ENCODE measurements at regions not wholly inside any gene's neighbourhood (a gene's known extent, or its start where the extent isn't known, plus 50 kb on each side); places are given as distances from the start of the nearest gene placed in this dataset.

DNA sequence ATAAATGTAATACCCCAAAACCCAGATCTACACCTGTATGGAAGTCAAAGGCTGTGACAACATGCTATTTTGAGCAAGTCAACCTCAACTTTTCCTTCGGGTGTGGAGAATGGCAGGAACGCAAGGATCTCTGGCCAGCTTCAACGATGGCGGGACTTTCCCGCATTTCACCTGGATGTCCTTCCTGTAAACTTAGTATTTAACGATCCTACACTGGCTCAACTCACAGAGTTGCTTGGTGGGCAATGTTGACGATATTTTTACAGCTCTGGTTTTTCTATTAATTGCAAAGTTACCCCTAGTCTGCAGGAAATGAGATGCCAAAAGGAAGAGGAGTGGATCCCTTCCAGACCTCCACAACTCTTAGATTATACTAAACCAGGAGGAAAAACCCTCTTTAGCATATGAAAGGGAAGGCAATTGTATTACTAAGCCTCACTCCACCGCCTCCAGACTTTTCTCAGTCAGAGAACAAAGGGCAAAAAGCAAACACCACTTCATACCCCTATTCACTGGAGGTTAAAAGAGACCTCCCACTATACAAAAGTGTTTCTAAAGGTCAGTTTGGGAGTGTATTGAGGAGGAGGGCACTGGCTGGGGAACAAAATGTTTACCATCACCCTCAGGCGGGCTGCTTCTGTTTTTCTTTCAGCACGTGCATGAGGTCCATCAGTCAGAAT lies 56.5 kb upstream of the ACVR1 start:
- no peak for ATAC-seq
- TF ChIP-seq, protein P1, sequence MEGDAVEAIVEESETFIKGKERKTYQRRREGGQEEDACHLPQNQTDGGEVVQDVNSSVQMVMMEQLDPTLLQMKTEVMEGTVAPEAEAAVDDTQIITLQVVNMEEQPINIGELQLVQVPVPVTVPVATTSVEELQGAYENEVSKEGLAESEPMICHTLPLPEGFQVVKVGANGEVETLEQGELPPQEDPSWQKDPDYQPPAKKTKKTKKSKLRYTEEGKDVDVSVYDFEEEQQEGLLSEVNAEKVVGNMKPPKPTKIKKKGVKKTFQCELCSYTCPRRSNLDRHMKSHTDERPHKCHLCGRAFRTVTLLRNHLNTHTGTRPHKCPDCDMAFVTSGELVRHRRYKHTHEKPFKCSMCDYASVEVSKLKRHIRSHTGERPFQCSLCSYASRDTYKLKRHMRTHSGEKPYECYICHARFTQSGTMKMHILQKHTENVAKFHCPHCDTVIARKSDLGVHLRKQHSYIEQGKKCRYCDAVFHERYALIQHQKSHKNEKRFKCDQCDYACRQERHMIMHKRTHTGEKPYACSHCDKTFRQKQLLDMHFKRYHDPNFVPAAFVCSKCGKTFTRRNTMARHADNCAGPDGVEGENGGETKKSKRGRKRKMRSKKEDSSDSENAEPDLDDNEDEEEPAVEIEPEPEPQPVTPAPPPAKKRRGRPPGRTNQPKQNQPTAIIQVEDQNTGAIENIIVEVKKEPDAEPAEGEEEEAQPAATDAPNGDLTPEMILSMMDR (IDR thresholded peaks at IDR 0.05 in 4 of 5, conservative IDR thresholded peaks at IDR 0.05 in 1 of 5) = no peak
- no peak for TF ChIP-seq POLR2A (IDR thresholded peaks at IDR 0.05)
- no peaks in the 10 kb centered on the region for H3K9me3 ChIP-seq
- H3K36me3 ChIP-seq = no peaks in the 10 kb centered on the region
- intact Hi-C loops (cut with DNase I; ENCODE audit: low total_unique reads) (no loop called here), in situ Hi-C loops (cut with MboI; ENCODE audit: low sequenced_read_pairs in 4 of 4) (no loop called here)
- no peak for DNase-seq
- H3K27me3 ChIP-seq = no peaks in the 10 kb centered on the region
- no peak overlapping the region for H3K27ac ChIP-seq
- H3K4me1 ChIP-seq = no peaks in the 10 kb centered on the region
- no peak overlapping the region for H3K4me3 ChIP-seq

DNA sequence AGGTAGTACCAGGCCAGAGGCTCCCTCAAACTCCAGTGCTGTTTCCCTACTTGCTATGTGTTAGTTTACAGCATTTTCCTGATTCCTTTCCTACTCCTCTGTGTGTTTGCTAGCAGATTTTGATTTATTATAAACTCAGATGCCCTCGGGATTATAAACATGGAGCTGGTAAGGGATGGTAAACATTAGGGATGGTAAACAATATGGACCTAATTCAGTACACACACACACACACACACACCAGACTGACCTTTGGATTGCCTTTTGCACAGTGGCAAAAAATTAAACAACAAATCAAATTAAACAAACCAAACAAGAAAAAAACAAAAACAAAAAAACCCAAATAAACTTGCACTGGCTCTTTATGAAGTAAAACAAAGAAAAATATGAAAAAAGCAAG lies 55.4 kb upstream of the ACVR1 start:
- no peak for ATAC-seq

DNA sequence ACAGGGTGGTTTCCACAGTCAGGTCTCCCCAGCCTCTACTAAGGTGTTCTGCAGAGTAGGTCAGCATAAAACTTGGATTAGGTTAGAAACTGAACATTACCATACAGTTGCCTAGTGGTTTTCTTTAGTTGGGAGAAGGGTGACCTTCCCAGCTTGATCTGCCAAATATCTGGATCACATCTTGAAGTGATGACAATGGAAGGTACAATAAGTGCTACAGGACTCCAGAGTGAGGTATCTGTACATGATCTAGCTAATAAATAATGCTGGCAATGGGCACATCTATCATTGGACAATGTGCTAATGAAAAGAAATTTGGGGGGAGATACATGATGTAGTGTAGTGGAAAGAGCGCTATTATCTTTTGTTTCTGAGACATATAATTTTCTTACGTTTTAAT lies 54.6 kb upstream of the ACVR1 start:
- Histone ChIP-seq H3K4me1 (no peaks in the 10 kb centered on the region), H3K36me3 (no peaks in the 10 kb centered on the region), H3K9me3 (no peaks in the 10 kb centered on the region), H3K4me3 (no peak overlapping the region), H3K27me3 (no peaks in the 10 kb centered on the region), H3K27ac (no peak overlapping the region)
- DNase-seq = no peak
- in situ Hi-C loops (cut with MboI; ENCODE audit: low sequenced_read_pairs in 4 of 4) (no loop called here), intact Hi-C loops (cut with DNase I; ENCODE audit: low total_unique reads) (no loop called here)
- TF ChIP-seq, protein P1 (IDR thresholded peaks at IDR 0.05 in 4 of 5, conservative IDR thresholded peaks at IDR 0.05 in 1 of 5) = no peak
- no peak for TF ChIP-seq POLR2A (IDR thresholded peaks at IDR 0.05)
- ATAC-seq = no peak

More for the DNA sequence above, 55.4 kb upstream of the ACVR1 start:
- intact Hi-C loops (cut with DNase I; ENCODE audit: low total_unique reads) (no loop called here), in situ Hi-C loops (cut with MboI; ENCODE audit: low sequenced_read_pairs in 4 of 4) (no loop called here)
- DNase-seq = no peak
- H3K27ac ChIP-seq = no peak overlapping the region
- H3K27me3 ChIP-seq = no peaks in the 10 kb centered on the region
- H3K36me3 ChIP-seq = no peaks in the 10 kb centered on the region
- H3K4me3 ChIP-seq = no peak overlapping the region
- H3K9me3 ChIP-seq = no peaks in the 10 kb centered on the region
- TF ChIP-seq POLR2A (IDR thresholded peaks at IDR 0.05) = no peak
- TF ChIP-seq, protein P1 (IDR thresholded peaks at IDR 0.05 in 4 of 5, conservative IDR thresholded peaks at IDR 0.05 in 1 of 5) = no peak
- H3K4me1 ChIP-seq = no peaks in the 10 kb centered on the region

DNA sequence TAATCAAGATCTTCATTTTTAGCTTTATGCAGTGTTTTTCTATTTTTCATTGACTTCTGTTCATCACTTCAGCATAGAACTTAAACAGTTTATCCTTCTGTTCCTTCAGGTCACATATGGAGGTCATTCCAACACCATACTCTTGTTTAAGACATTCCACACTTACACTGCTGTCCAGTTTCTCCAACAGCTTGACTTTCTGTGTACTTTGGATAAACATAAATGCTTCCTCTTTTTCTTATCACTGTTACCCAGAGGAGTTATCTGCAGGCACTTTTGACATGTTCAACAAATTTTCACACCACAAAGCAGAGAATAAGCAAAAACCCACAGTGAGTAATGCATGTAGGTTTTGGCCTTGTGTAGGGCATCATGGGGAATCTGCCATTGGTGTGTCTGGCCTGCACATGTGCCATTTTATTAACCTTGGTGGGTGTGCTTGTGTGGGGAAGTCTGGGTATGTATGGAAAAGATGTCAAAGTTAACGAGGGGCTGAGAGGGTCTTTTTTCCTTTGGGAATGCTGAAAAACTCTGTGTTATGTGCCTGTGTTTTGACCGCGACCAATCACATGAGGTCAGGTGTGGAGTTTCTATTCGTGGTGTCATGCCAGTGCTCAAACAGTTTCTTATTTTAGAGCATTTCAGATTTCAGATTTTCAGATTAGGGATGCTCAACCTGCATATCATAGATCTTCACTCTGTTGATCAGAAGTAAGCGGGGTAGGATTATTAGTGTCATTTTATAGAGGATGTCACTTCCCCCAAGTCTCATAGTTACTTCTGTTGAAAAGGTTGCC lies 53.9 kb upstream of the ACVR1 start:
- H3K9me3 ChIP-seq = no peaks in the 10 kb centered on the region
- in situ Hi-C loops (cut with MboI; ENCODE audit: low sequenced_read_pairs in 4 of 4) = no loop called here
- ATAC-seq (no peak), DNase-seq (no peak)
- no peak overlapping the region for H3K4me3 ChIP-seq
- intact Hi-C loops (cut with DNase I; ENCODE audit: low total_unique reads) = no loop called here
- no peaks in the 10 kb centered on the region for H3K36me3 ChIP-seq
- TF ChIP-seq, protein P1 (IDR thresholded peaks at IDR 0.05 in 4 of 5, conservative IDR thresholded peaks at IDR 0.05 in 1 of 5) = no peak
- TF ChIP-seq POLR2A (IDR thresholded peaks at IDR 0.05) = no peak
- no peaks in the 10 kb centered on the region for H3K27me3 ChIP-seq
- H3K4me1 ChIP-seq = no peaks in the 10 kb centered on the region
- no peak overlapping the region for H3K27ac ChIP-seq
